ENCODE measurements at regions not wholly inside any gene's neighbourhood (a gene's known extent, or its start where the extent isn't known, plus 50 kb on each side); places are given as distances from the start of the nearest gene placed in this dataset.

DNA sequence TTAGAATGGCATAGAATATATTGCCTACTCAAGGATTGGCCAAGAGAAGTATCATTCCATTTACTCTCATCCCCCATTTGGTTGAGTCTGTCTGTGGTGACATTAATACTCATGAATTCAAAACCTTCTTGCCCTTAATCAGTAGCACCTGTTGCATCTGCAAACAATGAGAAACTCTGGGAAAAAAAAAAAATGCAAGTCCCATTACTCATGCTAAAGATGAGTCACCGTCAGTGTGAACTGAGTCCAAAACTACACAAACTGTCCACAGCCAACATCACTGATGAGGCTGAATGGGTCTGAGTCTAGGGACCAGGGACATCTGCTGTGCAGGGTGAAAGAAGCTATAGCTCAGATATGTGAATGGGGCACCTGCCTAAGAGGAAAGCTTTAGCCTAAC lies 96.9 kb upstream of the ADAMTS18 start:
- TF ChIP-seq JUND (IDR thresholded peaks at IDR 0.05; ENCODE audit: low read depth) = no peak
- in situ Hi-C loops (cut with HindIII; ENCODE audit: low pct_unique_long_range_greater_than_20kb, low sequenced_read_pairs) = no loop called here
- no peak for DNase-seq (ENCODE audit: low read depth in 1 of 2, low spot score in 1 of 2)

- in situ Hi-C loops (cut with HindIII; ENCODE audit: low pct_unique_long_range_greater_than_20kb, low sequenced_read_pairs) = no loop called here
- TF ChIP-seq JUND (IDR thresholded peaks at IDR 0.05; ENCODE audit: low read depth) = no peak
- DNase-seq (ENCODE audit: low read depth in 1 of 2, low spot score in 1 of 2) = no peak
Measured at GRCh38 chr16:77536809-77537208, 102.0 kb upstream of the ADAMTS18 start.

GRCh38 chr16:77539421-77540034 lies 104.7 kb upstream of the ADAMTS18 start:
- TF ChIP-seq JUND (IDR thresholded peaks at IDR 0.05; ENCODE audit: low read depth) = no peak
- no peak for DNase-seq (ENCODE audit: low read depth in 1 of 2, low spot score in 1 of 2)
- in situ Hi-C loops (cut with HindIII; ENCODE audit: low pct_unique_long_range_greater_than_20kb, low sequenced_read_pairs) = no loop called here

- no peak for DNase-seq (ENCODE audit: low read depth in 1 of 2, low spot score in 1 of 2)
- in situ Hi-C loops (cut with HindIII; ENCODE audit: low pct_unique_long_range_greater_than_20kb, low sequenced_read_pairs) = no loop called here
Measured at GRCh38 chr16:77540646-77541045, 105.8 kb upstream of the ADAMTS18 start.

GRCh38 chr16:77541165-77541564 lies 106.3 kb upstream of the ADAMTS18 start:
- no peak for TF ChIP-seq JUND (IDR thresholded peaks at IDR 0.05; ENCODE audit: low read depth)
- in situ Hi-C loops (cut with HindIII; ENCODE audit: low pct_unique_long_range_greater_than_20kb, low sequenced_read_pairs) = no loop called here
- DNase-seq (ENCODE audit: low read depth in 1 of 2, low spot score in 1 of 2) = no peak

More at GRCh38 chr16:77540646-77541045, 105.8 kb upstream of the ADAMTS18 start:
- no peak for TF ChIP-seq JUND (IDR thresholded peaks at IDR 0.05; ENCODE audit: low read depth)

GRCh38 chr16:77548151-77548550 lies 113.3 kb upstream of the ADAMTS18 start:
- DNase-seq (ENCODE audit: low read depth in 1 of 2, low spot score in 1 of 2) = no peak
- no peak for TF ChIP-seq JUND (IDR thresholded peaks at IDR 0.05; ENCODE audit: low read depth)
- in situ Hi-C loops (cut with HindIII; ENCODE audit: low pct_unique_long_range_greater_than_20kb, low sequenced_read_pairs) = no loop called here

DNA sequence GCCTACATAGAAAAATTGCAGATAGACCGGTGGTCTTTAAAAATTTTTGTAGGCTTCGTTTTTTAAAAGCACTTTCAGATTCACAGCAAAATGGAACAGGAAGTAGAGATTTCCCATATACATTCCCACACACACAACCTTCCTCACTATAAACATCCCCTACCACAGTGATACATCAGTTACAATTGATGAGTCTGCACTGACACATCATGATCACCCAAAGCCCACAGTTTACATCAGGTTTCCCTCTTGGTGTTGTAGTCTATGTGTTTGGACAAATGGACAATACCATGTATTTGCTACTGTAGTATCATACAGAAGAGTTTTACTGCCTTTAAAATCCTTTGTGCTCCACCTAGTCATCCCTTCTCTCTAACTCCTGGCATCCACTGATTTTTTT lies 113.9 kb upstream of the ADAMTS18 start:
- no peak for DNase-seq (ENCODE audit: low read depth in 1 of 2, low spot score in 1 of 2)
- in situ Hi-C loops (cut with HindIII; ENCODE audit: low pct_unique_long_range_greater_than_20kb, low sequenced_read_pairs) = no loop called here
- no peak for TF ChIP-seq JUND (IDR thresholded peaks at IDR 0.05; ENCODE audit: low read depth)

DNA sequence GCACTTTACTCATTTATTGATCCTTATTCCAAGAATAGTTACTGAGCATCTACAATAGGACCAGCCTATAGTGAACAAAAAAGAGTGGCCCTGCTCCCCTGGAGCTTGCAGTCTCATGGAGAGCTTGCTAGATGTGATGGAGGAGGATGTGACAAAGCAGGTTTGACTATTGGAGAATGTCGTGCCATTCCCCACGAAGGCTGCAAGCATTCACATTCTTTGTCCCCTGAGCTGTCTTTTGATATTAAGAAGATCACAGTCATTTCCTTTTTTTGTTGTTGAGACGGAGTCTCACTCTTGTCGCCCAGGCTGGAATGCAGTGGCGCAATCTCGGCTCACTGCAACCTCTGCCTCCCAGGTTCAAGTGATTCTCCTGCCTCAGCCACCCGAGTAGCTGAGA lies 115.0 kb upstream of the ADAMTS18 start:
- TF ChIP-seq JUND (IDR thresholded peaks at IDR 0.05; ENCODE audit: low read depth) = no peak
- DNase-seq (ENCODE audit: low read depth in 1 of 2, low spot score in 1 of 2) = no peak
- in situ Hi-C loops (cut with HindIII; ENCODE audit: low pct_unique_long_range_greater_than_20kb, low sequenced_read_pairs) = no loop called here

DNA sequence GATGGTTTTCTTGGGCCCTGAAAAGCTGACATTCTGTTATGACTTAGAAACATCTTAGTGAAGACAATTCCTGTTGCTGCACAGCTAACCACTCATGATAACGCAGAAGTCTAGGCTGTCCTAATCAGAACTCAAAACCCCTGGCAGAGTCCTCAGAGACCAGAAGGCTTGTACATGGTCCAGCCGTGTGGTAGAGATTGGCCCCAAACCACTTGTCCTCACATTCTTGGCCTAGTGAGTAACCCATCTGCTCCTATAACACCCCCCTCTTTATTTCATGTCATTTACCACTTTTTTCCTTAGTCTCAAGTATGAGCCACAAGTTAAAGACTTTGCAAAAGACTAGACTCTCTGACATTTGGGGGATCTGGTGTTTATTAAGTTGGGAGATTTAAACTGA lies 116.5 kb upstream of the ADAMTS18 start:
- no peak for DNase-seq (ENCODE audit: low read depth in 1 of 2, low spot score in 1 of 2)
- TF ChIP-seq JUND (IDR thresholded peaks at IDR 0.05; ENCODE audit: low read depth) = no peak
- in situ Hi-C loops (cut with HindIII; ENCODE audit: low pct_unique_long_range_greater_than_20kb, low sequenced_read_pairs) = no loop called here

DNA sequence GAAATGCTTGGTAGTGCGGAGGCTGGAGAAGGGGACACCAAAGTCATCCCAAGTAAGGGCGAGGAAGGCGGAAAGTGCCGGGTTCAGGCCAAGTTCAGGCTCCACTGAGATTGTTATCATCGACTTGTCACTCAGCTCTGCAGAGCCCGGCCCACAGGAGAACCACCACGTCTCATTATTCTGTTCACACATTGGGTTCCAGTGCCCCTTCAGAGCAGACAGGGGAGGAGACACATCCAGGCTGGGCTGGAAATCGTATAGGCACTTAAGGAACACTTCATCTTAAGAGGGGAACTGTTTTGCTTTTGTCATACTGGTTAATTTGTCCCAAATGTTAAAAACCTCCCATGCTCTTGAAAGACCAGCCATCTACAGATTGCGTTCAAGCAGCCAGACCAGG lies 118.3 kb upstream of the ADAMTS18 start:
- in situ Hi-C loops (cut with HindIII; ENCODE audit: low pct_unique_long_range_greater_than_20kb, low sequenced_read_pairs) = no loop called here
- peak in 1 of 2 experiments; percentile 5 for DNase-seq (ENCODE audit: low read depth in 1 of 2, low spot score in 1 of 2)
- no peak for TF ChIP-seq JUND (IDR thresholded peaks at IDR 0.05; ENCODE audit: low read depth)

DNA sequence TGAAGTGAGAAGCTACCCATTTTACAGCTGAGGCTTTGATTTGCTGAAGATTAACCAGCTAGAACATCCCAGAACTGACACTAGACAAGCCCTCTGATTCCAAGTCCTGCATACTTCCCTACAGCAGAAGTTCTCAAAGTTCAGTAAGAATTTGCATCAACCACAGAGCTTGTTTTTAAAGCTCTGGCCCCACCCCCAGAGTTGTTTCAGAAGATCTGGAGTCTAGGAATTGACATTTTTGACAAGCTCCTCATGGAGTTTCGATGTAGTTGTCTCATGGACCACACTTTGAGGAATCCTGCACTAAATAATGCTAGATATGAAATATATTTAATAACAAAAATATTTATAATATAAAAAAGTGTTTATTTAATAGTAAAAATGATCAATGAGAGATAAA lies 120.3 kb upstream of the ADAMTS18 start:
- no peak for DNase-seq (ENCODE audit: low read depth in 1 of 2, low spot score in 1 of 2)
- in situ Hi-C loops (cut with HindIII; ENCODE audit: low pct_unique_long_range_greater_than_20kb, low sequenced_read_pairs) = no loop called here
- TF ChIP-seq JUND (IDR thresholded peaks at IDR 0.05; ENCODE audit: low read depth) = no peak

GRCh38 chr16:77555791-77556190 lies 121.0 kb upstream of the ADAMTS18 start:
- TF ChIP-seq JUND (IDR thresholded peaks at IDR 0.05; ENCODE audit: low read depth) = no peak
- in situ Hi-C loops (cut with HindIII; ENCODE audit: low pct_unique_long_range_greater_than_20kb, low sequenced_read_pairs) = no loop called here
- no peak for DNase-seq (ENCODE audit: low read depth in 1 of 2, low spot score in 1 of 2)

DNA sequence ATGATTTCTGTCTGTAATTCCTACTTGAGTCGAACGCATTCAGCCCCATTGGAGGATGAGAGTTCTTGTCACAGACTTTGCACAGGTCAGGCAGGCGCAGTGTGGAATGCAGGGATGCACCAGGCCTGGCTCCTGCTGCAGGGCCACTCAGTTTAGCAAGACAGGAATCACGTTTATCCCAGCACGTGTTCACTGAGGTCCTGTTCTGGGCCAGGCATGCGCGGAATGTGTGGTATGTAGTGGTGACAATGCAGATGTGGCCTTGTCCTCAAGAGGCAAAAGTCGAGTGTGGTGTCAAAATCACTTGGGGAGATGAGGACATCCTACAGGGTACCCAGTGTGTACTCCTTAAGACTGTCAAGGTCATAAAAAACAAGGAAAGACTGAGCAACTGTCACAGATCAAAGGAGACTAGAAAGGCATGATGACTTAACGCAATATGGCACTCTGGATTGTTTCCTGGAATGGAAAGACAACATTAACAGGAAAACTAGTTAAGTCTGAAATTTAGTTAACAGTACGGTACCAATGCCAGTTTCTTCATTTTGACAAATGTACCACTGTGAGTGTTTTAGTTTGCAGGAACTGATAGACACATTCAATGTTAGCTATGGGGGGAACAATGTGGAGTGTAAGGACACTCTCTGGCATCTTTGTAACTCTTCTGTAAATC lies 121.5 kb upstream of the ADAMTS18 start:
- DNase-seq (ENCODE audit: low read depth in 1 of 2, low spot score in 1 of 2) = no peak
- in situ Hi-C loops (cut with HindIII; ENCODE audit: low pct_unique_long_range_greater_than_20kb, low sequenced_read_pairs) = no loop called here
- TF ChIP-seq JUND (IDR thresholded peaks at IDR 0.05; ENCODE audit: low read depth) = no peak

GRCh38 chr16:77557385-77557784 lies 122.6 kb upstream of the ADAMTS18 start:
- in situ Hi-C loops (cut with HindIII; ENCODE audit: low pct_unique_long_range_greater_than_20kb, low sequenced_read_pairs) = no loop called here
- DNase-seq (ENCODE audit: low read depth in 1 of 2, low spot score in 1 of 2) = no peak
- no peak for TF ChIP-seq JUND (IDR thresholded peaks at IDR 0.05; ENCODE audit: low read depth)
